Activated CD4-positive, alpha-beta T cell treated with anti-CD3 and anti-CD28 coated beads, Interleukin-2, amount 10 ng/mL, durations not matched to agents 24 days and 14 days (primary cell): ENCODE measurements at regions not wholly inside any gene's neighbourhood (a gene's known extent, or its start where the extent isn't known, plus 50 kb on each side); places are given as distances from the start of the nearest gene placed in this dataset.

Source experiments
- DNase-seq: peaks from one replicate; pipeline ENCODE4 v3.0.0; 2022
- H3K27ac Mint-ChIP-seq: one replicate; pipeline ENCODE4 v1.8.0; 2022; ENCODE audit warnings: mild to moderate bottlenecking, mixed read lengths
- H3K27me3 Mint-ChIP-seq: one replicate; pipeline ENCODE4 v1.8.0; 2022; ENCODE audit warnings: mixed read lengths
- H3K36me3 Mint-ChIP-seq: one replicate; pipeline ENCODE4 v1.8.0; 2022; ENCODE audit warnings: low read depth, mild to moderate bottlenecking, mixed read lengths
- H3K4me1 Mint-ChIP-seq: one replicate; pipeline ENCODE4 v1.8.0; 2021; ENCODE audit warnings: mixed read lengths
- H3K4me3 Mint-ChIP-seq: one replicate; pipeline ENCODE4 v1.8.0; 2022; ENCODE audit warnings: mild to moderate bottlenecking, moderate library complexity, mixed read lengths
- H3K9me3 Mint-ChIP-seq: one replicate; pipeline ENCODE4 v1.8.0; 2021; ENCODE audit warnings: mixed read lengths
- intact Hi-C: fragments of 100-400 bp; cut with micrococcal nuclease; formaldehyde crosslinking; loops from one replicate; pipeline ENCODE4 v1.15.1; 2023

GRCh38 chr22:34861787-34862186 lies 204.2 kb upstream of the ISX start:
- intact Hi-C loops: no loop called here
- no peak overlapping the region for H3K27ac Mint-ChIP-seq
- H3K4me3 Mint-ChIP-seq: no peak overlapping the region
- no peaks in the 10 kb centered on the region for H3K27me3 Mint-ChIP-seq
- H3K36me3 Mint-ChIP-seq: no peaks in the 10 kb centered on the region
- no peak for DNase-seq
- no peaks in the 10 kb centered on the region for H3K9me3 Mint-ChIP-seq
- no peaks in the 10 kb centered on the region for H3K4me1 Mint-ChIP-seq

- Mint-ChIP-seq H3K36me3 (no peaks in the 10 kb centered on the region), H3K9me3 (no peaks in the 10 kb centered on the region), H3K4me3 (no peak overlapping the region), H3K4me1 (no peaks in the 10 kb centered on the region), H3K27me3 (no peaks in the 10 kb centered on the region), H3K27ac (no peak overlapping the region)
- intact Hi-C loops: no loop called here
- no peak for DNase-seq
Measured at GRCh38 chr22:34866081-34866480, 199.9 kb upstream of the ISX start.

GRCh38 chr22:34866495-34867131 lies 199.3 kb upstream of the ISX start:
- H3K27me3 Mint-ChIP-seq: no peaks in the 10 kb centered on the region
- intact Hi-C loops: no loop called here
- H3K27ac Mint-ChIP-seq: no peak overlapping the region
- no peaks in the 10 kb centered on the region for H3K9me3 Mint-ChIP-seq
- H3K4me3 Mint-ChIP-seq: no peak overlapping the region
- no peaks in the 10 kb centered on the region for H3K36me3 Mint-ChIP-seq
- DNase-seq: no peak
- H3K4me1 Mint-ChIP-seq: no peaks in the 10 kb centered on the region

- H3K27ac Mint-ChIP-seq: no peak overlapping the region
- no peaks in the 10 kb centered on the region for H3K36me3 Mint-ChIP-seq
- no peaks in the 10 kb centered on the region for H3K27me3 Mint-ChIP-seq
- intact Hi-C loops: no loop called here
- H3K4me1 Mint-ChIP-seq: no peaks in the 10 kb centered on the region
- no peak overlapping the region for H3K4me3 Mint-ChIP-seq
- DNase-seq: no peak
- H3K9me3 Mint-ChIP-seq: peaks cover 3% of the 10 kb centered on the region
Measured at GRCh38 chr22:34877506-34877905, 188.5 kb upstream of the ISX start.

- Mint-ChIP-seq H3K9me3 (peaks cover 3% of the 10 kb centered on the region), H3K4me3 (no peak overlapping the region), H3K27ac (no peak overlapping the region), H3K4me1 (no peaks in the 10 kb centered on the region), H3K36me3 (no peaks in the 10 kb centered on the region), H3K27me3 (no peaks in the 10 kb centered on the region)
- DNase-seq: no peak
- intact Hi-C loops: no loop called here
Measured at GRCh38 chr22:34878171-34878570, 187.8 kb upstream of the ISX start.

GRCh38 chr22:34879001-34879400 lies 187.0 kb upstream of the ISX start:
- no peaks in the 10 kb centered on the region for H3K36me3 Mint-ChIP-seq
- H3K4me1 Mint-ChIP-seq: no peaks in the 10 kb centered on the region
- H3K9me3 Mint-ChIP-seq: peaks cover 2% of the 10 kb centered on the region

GRCh38 chr22:34880662-34881061 lies 185.3 kb upstream of the ISX start:
- Mint-ChIP-seq H3K27me3 (no peaks in the 10 kb centered on the region), H3K4me3 (no peak overlapping the region), H3K9me3 (peaks cover 3% of the 10 kb centered on the region), H3K27ac (no peak overlapping the region), H3K36me3 (no peaks in the 10 kb centered on the region), H3K4me1 (no peaks in the 10 kb centered on the region)
- DNase-seq: no peak
- intact Hi-C loops: no loop called here

More at GRCh38 chr22:34879001-34879400, 187.0 kb upstream of the ISX start:
- H3K4me3 Mint-ChIP-seq: no peak overlapping the region
- H3K27me3 Mint-ChIP-seq: no peaks in the 10 kb centered on the region
- intact Hi-C loops: no loop called here
- DNase-seq: no peak
- no peak overlapping the region for H3K27ac Mint-ChIP-seq

- H3K4me3 Mint-ChIP-seq: no peak overlapping the region
- no peak for DNase-seq
- H3K9me3 Mint-ChIP-seq: peaks cover 3% of the 10 kb centered on the region
- H3K4me1 Mint-ChIP-seq: no peaks in the 10 kb centered on the region
- intact Hi-C loops: no loop called here
- no peaks in the 10 kb centered on the region for H3K36me3 Mint-ChIP-seq
- H3K27me3 Mint-ChIP-seq: no peaks in the 10 kb centered on the region
- no peak overlapping the region for H3K27ac Mint-ChIP-seq
Measured at GRCh38 chr22:34881453-34881852, 184.5 kb upstream of the ISX start.

GRCh38 chr22:34885852-34886251 lies 180.1 kb upstream of the ISX start:
- H3K27ac Mint-ChIP-seq: no peak overlapping the region
- no peaks in the 10 kb centered on the region for H3K27me3 Mint-ChIP-seq
- H3K4me3 Mint-ChIP-seq: no peak overlapping the region
- H3K9me3 Mint-ChIP-seq: peaks cover 12% of the 10 kb centered on the region
- H3K4me1 Mint-ChIP-seq: no peaks in the 10 kb centered on the region
- no peaks in the 10 kb centered on the region for H3K36me3 Mint-ChIP-seq
- DNase-seq: no peak
- intact Hi-C loops: no loop called here

- H3K27ac Mint-ChIP-seq: no peak overlapping the region
- H3K4me3 Mint-ChIP-seq: no peak overlapping the region
- no peaks in the 10 kb centered on the region for H3K36me3 Mint-ChIP-seq
- no peaks in the 10 kb centered on the region for H3K27me3 Mint-ChIP-seq
- intact Hi-C loops: no loop called here
- DNase-seq: no peak
- peaks cover 18% of the 10 kb centered on the region for H3K9me3 Mint-ChIP-seq
- no peaks in the 10 kb centered on the region for H3K4me1 Mint-ChIP-seq
Measured at GRCh38 chr22:34886391-34886790, 179.6 kb upstream of the ISX start.

- no peak for DNase-seq
- intact Hi-C loops: no loop called here
- Mint-ChIP-seq H3K4me3 (no peak overlapping the region), H3K27me3 (no peaks in the 10 kb centered on the region), H3K27ac (no peak overlapping the region), H3K9me3 (peaks cover 21% of the 10 kb centered on the region), H3K4me1 (no peaks in the 10 kb centered on the region), H3K36me3 (no peaks in the 10 kb centered on the region)
Measured at GRCh38 chr22:34886812-34887211, 179.1 kb upstream of the ISX start.

- no peak for DNase-seq
- Mint-ChIP-seq H3K27ac (no peak overlapping the region), H3K36me3 (no peaks in the 10 kb centered on the region), H3K4me1 (no peaks in the 10 kb centered on the region), H3K27me3 (no peaks in the 10 kb centered on the region), H3K9me3 (peaks cover 4% of the 10 kb centered on the region), H3K4me3 (no peak overlapping the region)
- intact Hi-C loops: no loop called here
Measured at GRCh38 chr22:34897126-34897525, 168.8 kb upstream of the ISX start.

- Mint-ChIP-seq H3K9me3 (no peaks in the 10 kb centered on the region), H3K4me3 (no peak overlapping the region), H3K27me3 (no peaks in the 10 kb centered on the region), H3K36me3 (no peaks in the 10 kb centered on the region), H3K4me1 (no peaks in the 10 kb centered on the region), H3K27ac (no peak overlapping the region)
- intact Hi-C loops: no loop called here
- DNase-seq: no peak
Measured at GRCh38 chr22:34902335-34902734, 163.6 kb upstream of the ISX start.

GRCh38 chr22:34903416-34903815 lies 162.5 kb upstream of the ISX start:
- H3K4me1 Mint-ChIP-seq: no peaks in the 10 kb centered on the region
- H3K27ac Mint-ChIP-seq: no peak overlapping the region
- DNase-seq: no peak
- no peak overlapping the region for H3K4me3 Mint-ChIP-seq
- H3K27me3 Mint-ChIP-seq: no peaks in the 10 kb centered on the region
- no peaks in the 10 kb centered on the region for H3K36me3 Mint-ChIP-seq
- intact Hi-C loops: no loop called here
- H3K9me3 Mint-ChIP-seq: no peaks in the 10 kb centered on the region

GRCh38 chr22:34904486-34904885 lies 161.5 kb upstream of the ISX start:
- H3K4me1 Mint-ChIP-seq: no peaks in the 10 kb centered on the region
- no peak for DNase-seq
- H3K36me3 Mint-ChIP-seq: no peaks in the 10 kb centered on the region
- H3K27me3 Mint-ChIP-seq: no peaks in the 10 kb centered on the region
- H3K4me3 Mint-ChIP-seq: no peak overlapping the region
- no peak overlapping the region for H3K27ac Mint-ChIP-seq
- intact Hi-C loops: no loop called here
- no peaks in the 10 kb centered on the region for H3K9me3 Mint-ChIP-seq
